HG03135 (cell line): ENCODE measurements at regions not wholly inside any gene's neighbourhood (a gene's known extent, or its start where the extent isn't known, plus 50 kb on each side); places are given as distances from the start of the nearest gene placed in this dataset.
"Not testable (repeated sequence)": the region's sequence is repeated elsewhere in the genome, so short reads cannot be mapped to it uniquely, and the experiment has no call there.

Experiments
- ATAC-seq: cut with Tn5 transposase; IDR thresholded peaks from one replicate; pipeline ENCODE4 v1.9.1; 2021; ENCODE audit warnings: mild to moderate bottlenecking, moderate library complexity; ENCODE audit not compliant: unreplicated experiment

DNA sequence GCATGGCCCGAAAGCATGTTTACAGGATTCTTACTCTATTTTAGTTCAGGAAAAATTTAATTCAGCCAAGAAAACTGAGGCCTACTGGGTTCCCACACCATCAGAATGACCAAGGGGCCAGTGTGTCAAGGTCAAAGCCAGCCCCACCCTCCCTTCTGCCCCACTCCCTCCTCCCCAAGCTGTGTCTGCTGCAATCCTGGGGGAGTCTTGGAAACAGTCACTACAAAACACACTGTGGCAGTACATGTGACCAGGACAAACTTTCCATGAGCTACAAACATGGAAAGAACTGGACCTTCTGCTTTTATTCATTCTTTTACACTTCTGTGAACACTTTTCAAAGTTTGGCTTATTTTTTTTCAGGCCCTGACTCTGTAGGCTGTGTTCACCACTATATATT, 1228.8 kb upstream of the TMEM132C start:
- ATAC-seq, result no peak

DNA sequence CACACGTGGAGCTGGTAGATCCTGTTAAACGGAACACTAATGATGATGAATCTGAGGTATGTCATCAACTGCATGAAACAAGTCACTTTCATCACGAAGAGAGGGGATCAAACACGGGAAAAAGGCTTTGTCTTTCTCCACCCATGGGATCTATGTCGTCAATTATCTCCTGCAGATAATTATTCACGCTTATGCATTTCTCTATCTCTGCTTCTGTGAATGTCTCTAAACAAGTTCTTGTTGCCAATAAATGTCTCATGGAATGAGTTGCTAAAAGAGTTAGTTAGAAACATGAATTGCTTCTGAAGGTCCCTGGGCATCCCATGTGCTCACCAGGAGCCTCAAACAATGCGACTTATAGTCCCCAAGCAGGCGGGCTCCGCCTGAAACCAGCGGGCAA, 1228.2 kb upstream of the TMEM132C start:
- ATAC-seq, result no peak

DNA sequence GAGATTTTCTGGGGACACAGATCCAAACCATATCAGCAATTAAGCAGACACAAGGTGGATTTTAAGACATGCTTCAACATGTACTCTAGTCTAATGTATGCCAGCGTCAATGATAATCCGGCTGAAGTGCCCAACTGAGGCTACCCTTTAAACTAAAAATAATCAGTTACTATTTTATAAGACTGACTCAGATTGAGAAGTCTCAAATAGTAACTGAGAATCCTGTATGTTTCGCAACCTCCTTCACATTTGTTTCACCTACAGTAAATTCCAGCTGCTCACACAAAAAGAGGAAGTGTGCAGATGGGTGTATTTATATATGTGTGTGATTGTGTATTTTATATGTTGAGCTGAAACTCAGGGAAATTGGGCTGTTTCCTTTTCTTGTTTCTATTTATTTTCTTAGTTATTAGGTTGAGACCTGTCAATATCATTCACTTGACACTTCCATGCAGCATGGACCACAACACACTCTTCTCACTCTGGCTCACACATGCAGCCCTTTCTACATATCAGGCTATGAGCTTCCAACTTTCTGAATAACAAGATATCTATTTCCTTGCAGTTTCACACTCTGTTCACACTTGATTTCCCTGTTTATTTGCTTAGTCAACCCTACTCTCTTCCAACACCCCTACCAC, 1224.9 kb upstream of the TMEM132C start:
- ATAC-seq, result peak; percentile 98

DNA sequence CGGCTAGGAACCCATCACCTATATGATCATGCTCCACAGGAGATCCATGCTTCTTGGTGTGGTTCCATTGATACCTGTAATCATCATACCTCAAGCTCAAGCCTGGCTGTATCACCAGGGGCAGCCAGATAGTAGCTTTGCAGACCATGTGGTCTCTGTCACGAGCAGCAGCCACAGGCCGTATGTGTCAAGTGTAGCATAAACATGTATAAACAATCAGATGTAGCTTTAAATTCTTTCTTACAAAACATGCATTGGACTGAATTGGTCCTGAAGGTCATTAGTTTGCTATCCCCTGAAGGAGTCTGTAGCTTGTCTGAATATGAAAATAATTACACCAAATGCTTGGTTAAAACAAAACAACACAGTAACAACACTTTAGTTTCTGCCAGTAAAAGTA, 1223.2 kb upstream of the TMEM132C start:
- no peak for ATAC-seq

DNA sequence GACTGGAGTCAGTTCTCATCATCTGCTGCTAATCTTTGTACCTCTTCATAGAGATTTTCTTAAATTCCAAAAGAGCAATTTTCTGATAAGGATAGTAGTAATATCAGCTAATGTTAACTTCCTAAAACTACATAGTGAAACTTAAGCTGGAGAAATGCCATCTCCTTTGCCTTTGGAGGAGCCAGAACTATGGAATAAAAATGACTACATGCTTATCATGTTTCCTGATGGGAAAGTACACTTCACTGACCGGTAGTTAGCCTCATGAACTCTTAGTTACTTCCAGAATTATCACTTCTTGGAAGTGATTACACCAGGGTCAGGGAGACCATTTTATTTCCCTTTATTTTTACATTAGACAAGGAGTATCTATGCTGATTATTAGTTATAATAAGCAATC, 1222.1 kb upstream of the TMEM132C start:
- no peak for ATAC-seq

DNA sequence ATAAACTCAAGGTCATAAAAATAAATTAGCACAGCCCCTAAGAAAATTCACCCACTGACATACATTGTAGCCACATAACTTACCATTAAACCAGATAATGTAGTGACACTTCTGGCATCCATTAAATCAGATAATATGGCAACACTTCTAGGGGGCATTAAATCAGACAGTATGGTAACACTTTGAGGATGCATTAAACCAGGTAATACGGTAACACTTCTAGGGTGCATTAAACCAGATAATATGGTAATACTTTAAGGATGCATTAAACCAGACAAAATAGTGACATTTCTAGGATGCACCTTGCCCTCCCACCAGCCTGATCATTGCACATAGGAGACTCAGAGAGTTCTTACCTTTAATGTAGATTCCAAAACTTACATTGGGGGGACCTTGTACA, 1220.5 kb upstream of the TMEM132C start:
- no peak for ATAC-seq

DNA sequence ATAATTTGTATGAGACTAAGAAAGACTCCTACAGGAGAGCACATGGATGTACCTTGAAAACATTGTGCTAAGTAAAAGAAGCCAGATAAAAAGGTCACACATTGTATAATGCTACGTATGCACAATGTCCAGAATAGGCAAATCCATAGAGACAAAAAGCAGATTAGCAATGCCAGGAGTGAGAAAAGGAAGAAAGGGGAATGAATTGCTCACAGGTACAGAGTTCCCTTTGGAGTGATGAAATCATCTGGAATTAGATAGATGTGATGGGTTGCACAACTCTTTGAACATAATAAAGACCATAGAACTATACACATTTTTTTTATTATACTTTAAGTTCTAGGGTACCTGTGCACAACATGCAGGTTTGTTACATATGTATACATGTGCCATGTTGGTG, 1218.9 kb upstream of the TMEM132C start:
- no peak for ATAC-seq

DNA sequence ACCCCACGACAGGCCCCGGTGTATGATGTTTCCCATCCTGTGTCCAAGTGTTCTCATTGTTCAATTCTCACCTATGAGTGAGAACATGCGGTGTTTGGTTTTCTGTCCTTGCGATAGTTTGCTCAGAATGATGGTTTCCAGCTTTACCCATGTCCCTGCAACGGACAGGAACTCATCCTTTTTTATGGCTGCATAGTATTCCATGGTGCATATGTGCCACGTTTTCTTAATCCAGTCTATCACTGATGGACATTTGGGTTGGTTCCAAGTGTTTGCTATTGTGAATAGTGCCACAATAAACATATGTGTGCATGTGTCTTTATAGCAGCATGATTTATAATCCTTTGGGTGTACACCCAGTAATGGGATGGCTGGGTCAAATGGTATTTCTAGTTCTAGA, 1218.4 kb upstream of the TMEM132C start:
- not testable (repeated sequence) for ATAC-seq

DNA sequence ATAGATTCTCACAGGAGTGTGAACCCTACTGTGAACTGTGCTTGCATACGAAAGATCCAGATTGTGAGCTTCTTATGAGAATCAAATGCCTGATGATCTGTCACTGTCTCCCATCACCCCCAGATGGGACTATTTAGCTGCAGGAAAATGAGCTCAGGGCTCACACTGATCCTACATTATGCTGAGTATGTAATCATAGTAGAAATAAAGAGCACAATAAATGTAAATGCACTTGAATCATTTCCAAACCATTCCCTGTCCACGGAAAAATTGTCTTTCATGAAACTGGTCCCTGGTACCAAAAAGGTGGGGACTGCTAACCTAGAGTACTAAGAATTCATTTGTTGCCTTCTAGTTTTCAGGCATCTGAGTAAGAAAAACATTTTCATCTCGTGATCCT, 1215.8 kb upstream of the TMEM132C start:
- ATAC-seq, result no peak

DNA sequence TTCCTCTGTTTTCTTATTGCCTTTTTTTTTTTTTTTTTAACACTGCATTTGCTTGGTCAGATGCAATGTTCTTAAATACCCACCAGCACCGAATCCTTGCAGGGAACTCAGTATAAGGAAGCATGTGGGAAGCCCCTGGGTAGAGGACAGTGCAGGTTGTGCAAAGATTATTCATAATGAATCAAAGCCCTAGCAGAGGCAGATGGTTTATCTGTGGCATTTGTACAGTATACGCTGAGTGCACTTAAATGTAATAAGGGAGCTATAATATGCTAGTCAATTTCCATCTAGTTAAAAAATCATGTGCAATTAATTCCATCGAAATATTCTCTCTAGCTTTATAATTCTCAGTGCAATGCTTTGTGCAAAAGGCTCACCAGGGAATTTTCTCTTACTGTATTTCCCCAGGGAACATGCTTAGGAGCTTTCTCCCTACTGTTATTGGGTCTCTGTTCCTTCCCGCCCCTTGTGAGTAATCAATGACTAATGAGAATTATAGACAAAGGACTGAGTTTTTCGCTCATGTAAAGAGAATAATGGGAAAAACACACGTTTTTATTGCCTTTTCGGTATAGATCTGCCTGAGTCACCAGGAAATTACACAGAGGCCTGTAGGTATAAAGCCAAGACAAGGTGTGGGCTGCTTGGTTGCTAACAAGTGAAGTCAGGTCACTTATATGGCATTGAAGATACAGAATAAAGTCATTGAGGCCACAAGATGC, 1214.3 kb upstream of the TMEM132C start:
- ATAC-seq, result no peak

DNA sequence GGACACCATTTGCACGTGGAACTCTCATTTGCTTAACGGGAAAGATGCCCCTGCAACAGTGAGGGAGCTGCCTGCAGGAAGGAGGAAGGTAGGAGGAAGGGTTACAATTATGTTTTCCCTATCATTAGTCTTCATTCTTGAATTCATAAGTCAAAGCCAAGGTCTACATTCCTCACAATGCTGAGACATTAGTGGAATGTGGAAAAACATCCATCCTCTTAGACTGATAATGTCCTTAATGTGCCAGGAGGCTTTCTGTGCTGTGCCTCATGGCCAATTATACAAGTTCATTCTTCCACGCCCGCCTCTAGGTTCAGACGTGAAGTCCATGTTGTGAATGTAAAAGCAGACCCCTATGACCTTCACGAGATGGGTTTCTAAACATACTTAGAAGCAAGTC, 1212.4 kb upstream of the TMEM132C start:
- no peak for ATAC-seq

DNA sequence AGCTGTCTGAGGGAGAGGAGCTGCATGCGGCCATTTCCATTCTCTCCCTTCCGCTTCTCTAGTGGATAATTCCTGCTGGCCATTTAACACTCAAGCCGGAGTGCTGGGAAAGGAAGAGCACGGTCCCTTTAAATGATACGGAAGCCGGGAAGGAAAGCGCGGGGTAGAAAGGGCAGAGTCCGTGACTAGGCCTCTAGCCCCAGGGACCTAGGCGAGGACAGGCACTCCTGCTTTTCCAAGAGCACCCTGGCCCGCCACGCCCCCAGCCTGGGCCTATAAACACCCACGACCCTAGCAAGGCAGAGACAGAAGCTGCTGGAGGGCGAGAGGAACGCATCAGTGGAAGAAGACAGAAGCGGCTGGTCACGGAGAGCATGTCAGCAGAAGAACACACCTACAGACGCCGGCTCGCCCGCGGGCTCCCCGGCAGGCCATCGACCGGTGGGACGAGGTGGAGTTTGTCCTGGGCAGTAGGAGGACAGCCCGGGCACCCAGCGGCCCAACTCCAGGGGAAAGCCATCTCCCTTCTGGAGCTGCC, 1206.6 kb upstream of the TMEM132C start:
- no peak for ATAC-seq

DNA sequence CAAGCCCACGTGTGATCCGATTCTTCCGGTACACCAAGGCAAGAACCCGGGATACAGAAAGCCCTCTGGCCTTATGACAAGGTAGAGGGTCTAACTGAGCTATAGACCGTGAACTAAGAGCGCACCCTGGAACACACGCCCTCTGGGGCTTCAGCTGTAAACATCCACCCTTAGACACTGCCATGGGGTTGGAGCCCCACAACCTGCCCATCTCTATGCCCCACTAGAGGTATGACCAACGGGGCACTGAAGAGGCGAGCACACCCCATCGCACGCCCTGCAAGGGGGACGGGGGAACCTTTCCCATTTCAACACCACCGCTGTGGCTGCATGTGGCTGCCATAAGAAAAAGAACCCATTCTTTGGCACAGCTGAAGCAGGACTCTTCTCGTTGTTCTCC, 1206.0 kb upstream of the TMEM132C start:
- no peak for ATAC-seq

DNA sequence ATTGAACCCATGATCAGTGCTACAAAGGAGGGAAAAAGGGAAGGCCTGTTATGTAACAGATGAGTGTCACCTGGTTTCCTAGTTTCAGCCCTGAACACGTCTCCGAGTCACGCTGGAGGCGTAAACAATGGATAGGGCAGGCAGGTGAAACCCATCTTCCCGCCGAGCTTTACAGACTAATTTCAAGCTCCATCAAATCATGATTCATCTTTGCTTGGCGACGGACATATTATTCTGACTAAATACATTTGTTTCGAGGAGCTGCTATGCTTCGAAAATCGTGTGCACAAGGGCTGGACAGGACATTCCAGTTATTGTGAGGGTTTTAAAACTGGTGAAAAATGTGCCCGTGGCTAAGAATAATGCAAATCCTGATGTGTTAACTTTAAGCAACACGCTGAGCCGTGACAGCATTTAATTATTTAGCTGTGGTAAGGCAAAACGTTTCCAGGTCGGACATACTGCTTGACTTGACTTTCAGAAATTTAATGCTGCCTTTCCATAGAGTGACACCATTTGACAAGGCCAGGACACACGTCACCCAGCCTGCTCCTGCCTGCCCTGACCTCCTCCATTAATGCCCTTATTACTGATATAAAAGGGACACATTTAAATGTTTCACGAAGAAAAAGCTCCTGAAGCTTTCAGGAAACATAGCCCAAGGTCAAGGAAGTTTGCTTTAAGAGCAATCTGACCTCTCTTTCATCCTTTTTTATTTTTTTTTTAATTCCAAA, 1203.5 kb upstream of the TMEM132C start:
- no peak for ATAC-seq

DNA sequence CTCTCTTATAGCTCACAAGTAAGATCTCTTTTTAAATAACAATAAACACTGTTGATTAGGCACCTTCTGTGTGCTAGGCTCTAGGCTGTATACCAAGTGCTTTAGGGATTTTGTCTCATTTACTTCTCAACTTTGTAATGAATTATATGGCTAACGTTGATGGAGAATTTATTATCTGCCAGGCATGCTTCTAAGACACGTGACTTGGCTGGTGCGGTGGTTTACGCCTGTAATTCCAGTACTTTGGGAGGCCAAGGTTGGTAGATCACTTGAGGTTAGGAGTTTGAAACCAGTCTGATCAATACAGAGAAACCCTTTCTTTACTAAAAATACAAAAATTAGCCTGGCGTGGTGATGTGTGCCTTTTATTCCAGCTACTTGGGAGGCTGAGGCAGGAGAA, 1202.8 kb upstream of the TMEM132C start:
- no peak for ATAC-seq

DNA sequence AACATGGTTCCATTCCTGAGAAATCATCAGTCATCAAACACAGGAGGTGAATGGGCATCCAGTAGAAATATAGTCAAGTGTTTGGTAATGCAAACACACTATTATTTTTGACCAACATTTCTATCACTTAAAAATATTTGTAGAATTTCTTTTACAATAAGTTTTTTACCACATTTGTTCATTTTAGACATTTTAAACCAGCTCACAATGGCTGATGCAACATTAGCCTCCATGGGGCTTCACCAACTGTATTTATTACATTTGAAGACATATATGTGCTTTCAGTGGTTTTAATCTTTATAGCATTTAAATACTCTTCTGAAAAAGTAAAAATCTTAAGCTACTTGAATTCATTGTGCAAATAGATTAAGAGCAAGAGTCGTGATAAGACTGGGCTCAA, 1201.4 kb upstream of the TMEM132C start:
- no peak for ATAC-seq

DNA sequence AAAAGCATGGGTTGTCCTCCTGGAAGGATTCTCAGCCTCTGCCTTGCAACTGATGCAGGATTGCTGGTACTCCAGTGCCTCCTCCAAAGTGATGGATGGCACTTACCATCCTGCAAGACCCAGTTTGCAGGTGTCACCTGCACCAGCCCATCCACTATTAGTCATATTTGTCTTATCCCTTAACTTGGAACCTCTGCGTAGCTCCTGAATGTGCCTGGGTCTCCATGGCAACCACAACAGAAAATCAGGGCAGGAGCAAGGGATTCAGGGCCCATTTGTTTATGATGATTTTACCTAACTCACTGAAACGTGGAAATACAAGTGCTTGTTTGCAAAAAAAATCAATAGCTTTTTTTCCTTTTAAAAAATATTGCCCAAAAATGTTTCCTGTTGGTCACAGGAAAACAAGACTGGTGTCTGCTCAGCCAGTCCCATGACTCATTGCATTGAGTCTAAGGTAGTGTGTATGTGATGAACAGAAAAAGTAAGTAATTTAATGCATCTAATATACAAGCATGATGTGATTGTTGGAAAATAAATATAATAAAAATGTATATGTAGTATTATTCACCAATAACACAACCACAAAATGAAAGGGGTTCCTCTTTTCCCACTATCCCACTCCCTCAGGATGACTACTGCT, 1196.3 kb upstream of the TMEM132C start:
- no peak for ATAC-seq

DNA sequence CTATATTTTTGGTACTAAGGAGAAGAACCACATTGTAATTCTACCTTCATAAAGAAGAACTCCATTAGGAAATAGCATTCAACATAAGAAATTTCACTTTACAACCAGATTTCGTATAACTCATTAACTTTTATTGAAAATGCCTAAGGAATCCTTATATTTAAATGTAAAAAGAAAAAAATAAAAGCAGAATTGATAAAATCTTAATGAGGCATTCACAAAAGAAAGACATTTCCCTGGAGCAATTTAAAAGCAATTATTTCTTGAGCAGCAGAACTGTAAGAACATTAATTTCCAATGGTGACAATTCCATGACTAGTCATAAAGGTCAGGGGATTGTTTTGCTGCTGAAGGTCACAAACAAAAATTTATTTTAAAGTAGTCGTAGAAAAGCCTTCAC, 1192.8 kb upstream of the TMEM132C start:
- ATAC-seq, result no peak

DNA sequence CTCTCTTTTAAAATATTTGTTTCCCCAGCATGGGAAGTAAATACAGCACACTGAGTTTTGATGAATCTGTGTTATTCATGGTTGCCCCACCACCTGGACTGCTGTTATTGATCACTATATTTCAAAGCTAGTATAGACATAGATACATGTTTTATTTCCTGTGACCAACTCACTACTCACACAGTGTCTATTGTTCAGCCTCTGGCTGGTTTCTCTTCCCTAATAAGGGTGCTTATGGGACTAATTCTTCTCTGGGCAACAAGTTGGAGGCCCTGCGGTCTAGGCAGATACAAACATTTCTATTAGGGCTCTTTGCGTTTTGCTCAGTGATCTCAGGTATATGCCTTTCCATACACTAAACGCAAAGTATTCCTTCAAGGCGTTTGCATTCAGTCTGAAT, 1191.0 kb upstream of the TMEM132C start:
- no peak for ATAC-seq

DNA sequence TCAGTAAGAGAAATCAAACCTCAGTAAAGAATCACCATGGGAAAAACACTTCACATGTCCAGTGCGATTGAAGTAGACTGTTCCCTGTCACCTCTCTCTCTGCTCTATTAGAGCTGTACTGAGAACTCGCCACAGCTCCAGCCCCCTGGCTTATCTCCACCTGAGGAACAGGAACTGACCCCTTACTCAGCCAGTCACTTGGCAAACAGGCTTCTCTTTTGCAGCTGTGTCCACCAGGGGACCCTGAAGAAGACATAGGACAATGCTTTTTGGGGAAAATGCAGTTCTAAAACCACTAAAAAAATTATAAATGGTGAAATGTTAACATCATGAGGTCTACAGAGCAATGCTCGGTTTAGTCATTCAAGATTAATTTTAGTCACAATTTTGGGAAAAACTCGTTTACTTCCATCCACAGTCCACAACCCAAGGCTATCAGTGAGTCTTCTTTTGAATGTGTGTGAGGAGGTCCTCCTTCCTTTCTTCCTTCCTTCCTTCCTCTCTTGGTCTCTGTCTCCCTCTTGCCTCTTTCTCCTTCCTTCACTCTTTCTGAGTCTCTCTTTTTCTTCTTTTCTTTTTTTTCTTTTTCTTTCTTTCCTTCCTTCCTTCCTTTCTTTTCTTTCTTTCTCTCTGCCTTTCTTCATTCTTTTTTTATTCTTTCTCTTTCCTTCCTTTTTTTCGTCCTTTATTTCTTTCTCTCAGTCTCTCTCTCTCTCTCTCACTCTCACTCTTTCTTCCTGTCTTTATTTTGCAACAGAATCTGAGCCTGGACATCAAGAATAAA, 1189.5 kb upstream of the TMEM132C start:
- ATAC-seq, result no peak
